Medulla oblongata (tissue), 1 donor: ENCODE measurements at regions not wholly inside any gene's neighbourhood (a gene's known extent, or its start where the extent isn't known, plus 50 kb on each side); places are given as distances from the start of the nearest gene placed in this dataset.
"Not testable (repeated sequence)": the region's sequence is repeated elsewhere in the genome, so short reads cannot be mapped to it uniquely, and the experiment has no call there.

ENCODE experiments used
- DNase-seq: peaks from one replicate; pipeline ENCODE4 v3.0.0-alpha.2; 2015; ENCODE audit errors: extremely low spot score

DNA sequence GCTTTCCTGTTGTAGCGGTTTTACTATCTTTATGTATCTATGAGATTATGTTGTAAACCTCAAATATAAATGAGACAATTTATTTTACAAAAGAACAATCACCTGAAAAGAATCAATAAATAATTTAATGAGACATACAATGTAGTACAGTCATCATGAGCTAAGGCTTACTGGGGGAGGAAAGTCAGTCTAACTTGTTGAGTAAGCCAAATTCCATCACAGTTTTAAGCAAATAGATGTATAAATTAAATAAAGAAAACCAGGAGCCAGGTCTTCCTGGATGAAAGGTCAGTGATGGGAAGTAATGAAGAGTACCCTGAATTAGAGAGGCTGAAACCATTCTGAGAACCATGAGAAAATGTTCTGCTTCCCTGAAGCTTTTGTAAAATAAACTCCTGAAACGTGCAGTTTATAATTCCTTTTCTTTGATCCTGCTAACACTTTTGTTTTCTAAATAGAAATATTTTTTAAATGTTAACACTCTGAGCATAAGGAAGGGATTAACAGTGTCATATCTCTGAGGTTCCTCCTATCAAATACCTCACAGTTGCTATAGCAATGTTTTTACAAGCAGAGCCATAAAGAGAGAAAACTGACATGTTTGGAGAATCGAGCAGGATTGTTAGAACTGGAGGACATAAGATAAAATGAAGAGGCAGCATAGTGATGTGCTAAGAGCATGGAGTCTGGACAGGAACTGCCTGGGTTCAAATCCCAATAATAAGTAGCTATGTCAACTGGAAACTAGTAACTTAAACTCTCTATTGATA lies 444.9 kb upstream of the FOXG1 start:
- DNase-seq = no peak

DNA sequence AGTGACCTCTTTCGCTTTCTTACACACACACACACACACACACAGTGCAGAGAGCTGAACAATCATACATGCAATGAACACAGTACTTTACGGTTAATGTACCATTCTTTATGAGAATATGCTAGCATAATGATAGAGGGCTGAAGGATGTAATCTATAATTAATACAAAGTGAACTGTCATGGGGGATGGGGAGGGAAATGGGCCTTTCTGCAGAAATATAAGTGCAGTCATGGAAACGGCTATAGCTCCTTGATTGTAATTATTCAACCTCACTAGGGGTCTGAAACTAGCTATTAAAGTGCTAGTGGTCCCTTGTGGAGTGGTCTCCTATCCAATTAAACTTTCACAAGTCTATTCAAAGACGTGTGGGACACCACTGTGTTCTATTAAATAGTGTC lies 443.2 kb upstream of the FOXG1 start:
- no peak for DNase-seq

DNA sequence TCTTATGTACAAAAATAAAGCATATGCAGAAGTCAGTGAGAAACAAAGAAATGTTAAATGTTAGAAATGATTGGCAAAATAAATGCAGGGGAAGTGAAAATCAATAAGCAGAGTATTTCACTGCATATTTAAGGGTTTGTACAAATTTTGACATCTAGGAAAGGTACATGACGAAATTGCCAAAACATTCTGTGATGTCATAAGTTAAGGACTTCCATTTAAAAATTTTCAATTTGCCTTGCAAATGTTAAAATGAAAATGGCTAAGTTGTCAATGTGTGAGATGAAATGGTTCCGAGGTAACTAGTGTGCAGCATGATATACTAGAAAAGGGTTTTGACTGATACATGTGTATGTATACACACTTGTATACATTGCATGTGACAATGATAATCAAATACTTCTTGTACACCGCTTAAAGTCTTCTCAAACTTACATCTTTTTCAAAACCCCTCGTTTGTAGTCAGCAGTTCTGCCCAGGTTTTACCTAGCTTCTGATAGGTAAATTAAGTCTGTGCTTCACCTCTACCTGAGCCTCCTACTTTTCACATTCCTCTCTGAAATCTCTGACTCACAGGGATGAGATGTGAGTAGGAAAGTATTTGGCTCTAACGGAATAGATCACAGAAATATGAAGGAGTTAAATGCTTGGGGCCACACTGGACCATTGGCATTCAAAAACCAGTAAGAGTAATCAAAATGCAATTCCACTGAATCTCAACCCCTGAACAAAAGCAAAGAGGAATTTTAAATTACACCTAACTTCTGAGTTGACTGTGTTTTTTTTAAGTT lies 442.4 kb upstream of the FOXG1 start:
- DNase-seq = no peak

DNA sequence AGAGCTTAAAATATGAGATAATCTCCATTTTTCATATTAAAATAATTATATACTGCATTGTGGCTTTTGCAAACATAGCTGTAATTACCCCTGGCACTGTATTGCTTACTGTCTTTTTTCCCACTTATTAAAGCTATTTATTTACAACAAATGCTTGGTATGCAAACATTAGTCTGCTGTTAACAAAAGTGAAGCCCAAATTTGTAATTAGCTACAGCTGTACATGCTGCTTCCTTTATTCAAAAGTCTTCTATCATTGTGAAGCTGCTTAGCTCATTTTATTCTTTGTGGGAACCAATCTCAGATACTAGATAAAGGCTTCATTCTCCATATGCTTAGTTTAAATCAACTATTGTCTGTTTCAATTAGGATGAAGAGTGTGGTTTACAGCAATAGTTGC lies 425.8 kb upstream of the FOXG1 start:
- no peak for DNase-seq

DNA sequence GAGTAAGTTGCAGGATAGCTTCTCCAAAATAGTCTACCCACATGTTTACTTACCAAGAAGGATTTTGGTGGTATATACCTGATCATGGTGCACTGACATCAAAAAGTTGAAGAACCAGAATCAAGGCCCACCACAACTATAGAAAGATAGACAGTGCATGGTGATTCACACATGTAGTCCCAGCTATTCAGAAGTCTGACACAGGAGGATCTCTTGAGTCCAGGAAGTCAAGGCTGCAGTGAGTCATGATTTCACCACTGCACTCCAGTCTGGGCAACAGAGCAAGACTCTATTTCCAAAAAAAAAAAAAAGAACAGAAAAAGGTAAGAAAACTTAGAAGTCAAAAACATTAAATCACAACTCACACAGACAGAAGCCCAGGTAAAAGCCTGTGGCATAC lies 422.2 kb upstream of the FOXG1 start:
- DNase-seq = no peak

DNA sequence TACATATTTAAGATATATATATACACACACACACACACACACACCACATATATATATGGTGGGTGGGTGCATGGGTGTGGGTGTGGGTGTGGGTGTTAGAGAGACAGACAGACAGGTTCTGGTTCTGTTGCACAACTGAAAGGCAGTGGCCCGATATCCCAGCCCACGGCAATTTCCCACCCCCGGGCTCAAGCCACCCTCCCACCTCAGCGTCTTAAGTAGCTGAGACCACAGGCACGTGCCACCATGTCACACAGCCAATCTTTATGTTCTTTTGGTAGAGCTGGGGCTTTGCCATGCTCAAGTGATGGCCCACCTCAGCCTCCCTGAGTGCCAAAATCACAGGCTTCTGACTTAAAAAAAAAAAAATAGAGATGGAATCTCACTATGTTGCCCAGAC lies 417.8 kb upstream of the FOXG1 start:
- DNase-seq = no peak

DNA sequence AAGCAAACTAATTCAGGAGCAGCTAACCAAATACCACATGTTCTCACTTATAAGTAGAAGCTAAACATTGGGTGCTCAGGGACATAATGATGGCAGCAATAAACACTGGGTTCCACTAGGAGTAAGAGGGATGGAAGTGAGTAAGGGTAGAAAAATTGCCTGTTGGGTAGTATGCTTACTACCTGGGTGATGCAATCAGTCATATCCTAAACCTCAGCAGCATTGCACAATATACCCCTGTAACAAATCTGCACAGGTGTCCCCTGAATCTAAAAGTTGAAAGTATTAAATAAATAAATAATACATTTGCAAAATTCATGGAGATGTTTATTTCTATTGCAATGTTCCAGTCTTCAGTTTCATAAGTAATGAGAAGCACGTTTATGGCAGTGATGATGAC lies 409.8 kb upstream of the FOXG1 start:
- no peak for DNase-seq

DNA sequence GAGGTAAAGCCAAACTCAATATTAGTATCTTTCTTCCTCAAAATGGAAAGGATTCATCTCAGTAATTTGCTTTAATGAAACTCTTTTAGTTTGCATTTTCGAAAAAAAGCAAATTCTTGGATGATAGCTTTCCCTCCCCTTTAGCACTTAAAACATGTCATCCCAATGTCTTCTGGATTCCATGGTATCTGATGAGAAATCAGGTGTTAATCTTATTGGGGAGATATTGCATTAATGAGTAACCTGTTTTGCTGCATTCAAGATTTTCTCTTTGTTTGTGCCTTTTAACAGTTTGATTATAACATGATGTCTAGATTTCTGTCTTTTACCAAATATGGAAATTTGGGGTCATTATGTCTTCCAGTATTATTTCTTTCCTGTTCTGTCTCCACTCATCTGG lies 405.1 kb upstream of the FOXG1 start:
- no peak for DNase-seq

DNA sequence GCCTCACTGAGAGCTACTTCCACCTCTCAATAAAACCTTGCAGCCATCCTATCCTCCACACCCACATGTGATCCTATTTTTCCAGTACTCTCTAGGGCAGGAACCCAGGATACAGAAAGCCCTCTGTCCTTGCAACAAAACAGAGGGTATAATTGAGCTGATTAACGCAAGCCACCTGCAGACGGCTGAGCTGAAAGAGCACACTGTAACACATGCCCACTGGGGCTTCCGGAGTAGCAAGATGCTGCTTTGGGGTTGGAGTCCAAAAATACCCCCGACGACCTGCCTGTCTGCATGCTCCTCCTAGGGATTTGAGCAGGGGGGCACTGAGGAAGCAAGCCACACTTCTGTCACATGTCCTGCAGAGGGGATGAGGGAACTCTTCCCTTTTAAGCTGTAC lies 401.1 kb upstream of the FOXG1 start:
- no peak for DNase-seq

DNA sequence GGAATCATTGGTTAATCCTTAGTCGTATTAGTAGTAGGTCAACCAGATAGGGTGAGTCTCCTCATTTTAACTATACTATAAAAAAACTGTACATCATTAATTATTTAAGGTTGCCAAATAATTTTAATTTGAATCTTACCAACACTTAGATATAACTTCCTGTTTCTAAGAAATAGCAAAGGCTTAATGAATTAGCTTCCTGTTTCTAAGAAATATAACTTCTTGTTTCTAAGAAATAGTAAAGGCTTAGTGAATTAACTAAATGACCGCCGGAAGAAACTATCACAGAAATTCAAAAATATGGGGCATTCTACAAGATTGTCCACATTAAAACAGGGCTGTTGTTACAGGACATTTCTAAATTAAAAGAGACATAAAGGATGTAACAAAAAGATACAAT lies 392.9 kb upstream of the FOXG1 start:
- DNase-seq = no peak

DNA sequence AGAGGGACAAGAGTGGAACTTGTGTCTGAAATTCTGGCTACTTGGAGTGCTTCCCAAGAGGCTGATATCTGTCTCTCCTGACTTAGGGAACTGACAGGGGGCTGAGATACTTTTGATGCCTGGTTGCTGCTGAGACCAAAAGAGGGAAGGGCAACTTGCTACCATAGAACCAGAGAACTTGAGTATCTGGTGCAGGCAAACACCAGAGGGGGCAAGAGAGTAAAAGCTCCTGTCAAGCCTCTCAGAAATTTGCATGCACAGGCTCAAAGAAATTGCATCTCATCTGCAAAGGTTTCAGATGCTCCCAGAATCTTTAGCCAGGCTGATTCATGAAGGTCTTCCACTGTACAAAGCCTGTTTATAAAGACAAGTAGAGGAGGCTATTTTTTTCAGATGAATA lies 391.3 kb upstream of the FOXG1 start:
- peak; percentile 17 for DNase-seq

DNA sequence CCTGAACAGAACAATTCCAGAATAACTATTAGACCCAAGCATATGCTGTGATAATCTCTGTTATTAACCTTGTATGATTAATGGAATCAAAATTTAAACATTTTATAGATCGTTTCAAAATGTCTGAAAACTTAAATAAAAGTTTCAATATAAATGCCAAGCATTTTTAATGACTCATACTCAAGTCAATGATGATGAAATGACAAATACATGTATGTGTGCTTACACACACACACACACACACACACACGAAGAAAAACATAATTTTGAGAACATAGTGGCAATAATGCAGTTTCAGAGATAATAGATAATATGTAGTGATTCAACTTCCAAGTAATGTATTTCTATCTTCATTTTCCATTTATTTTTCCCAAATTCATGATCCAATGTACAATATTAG lies 384.9 kb upstream of the FOXG1 start:
- no peak for DNase-seq

DNA sequence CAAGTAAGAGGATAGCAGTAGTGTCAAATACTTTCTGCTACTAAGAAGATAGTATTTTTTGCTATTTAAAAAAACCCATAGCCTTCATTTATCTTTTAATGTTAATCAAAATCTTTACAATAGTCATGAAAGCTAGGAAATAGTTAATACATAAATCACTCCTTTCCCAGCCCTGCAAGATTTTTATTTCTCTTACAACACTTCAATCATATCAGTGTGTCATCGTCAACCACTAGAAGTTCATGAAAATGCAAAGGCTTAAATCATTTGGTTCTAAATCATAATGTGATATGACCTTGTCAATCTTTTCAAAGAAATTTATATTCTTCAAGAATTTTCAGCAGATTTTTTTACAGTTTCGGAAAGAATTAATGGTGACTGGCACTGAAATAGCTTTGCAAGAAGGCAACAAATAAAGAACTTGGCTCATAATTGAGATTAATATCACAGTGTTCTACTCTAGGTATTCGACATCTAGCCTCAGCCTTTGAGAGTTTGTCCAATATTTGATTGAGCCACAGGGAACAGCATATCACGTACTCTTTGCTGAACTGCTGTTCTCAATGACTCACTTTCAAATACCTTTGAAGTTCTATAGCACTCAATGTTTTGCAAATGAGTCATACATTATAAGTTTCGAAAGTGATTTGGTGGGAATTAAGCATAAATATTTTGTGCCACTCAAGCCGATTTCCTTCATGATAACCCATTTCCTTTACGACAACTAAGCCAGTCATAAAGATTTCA lies 384.0 kb upstream of the FOXG1 start:
- no peak for DNase-seq

DNA sequence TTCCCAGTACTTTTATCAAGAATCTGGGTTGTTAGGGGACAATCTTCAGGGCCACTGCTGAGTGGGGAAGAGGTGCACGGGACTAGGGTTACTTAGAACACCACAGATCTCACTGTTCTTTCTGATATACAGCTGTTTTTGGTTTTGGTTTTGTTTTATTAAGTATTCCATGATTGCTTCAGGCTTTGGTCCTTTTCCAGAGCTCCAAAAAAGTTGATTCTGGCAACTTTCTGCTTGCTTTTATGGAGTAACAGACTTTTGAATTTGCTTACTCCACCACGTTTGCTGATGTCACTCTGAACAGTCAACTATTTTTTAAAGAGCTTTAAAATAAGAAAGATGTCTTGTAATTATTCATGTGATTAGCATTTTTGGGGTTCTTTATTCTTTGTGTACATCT lies 368.1 kb upstream of the FOXG1 start:
- DNase-seq = no peak

DNA sequence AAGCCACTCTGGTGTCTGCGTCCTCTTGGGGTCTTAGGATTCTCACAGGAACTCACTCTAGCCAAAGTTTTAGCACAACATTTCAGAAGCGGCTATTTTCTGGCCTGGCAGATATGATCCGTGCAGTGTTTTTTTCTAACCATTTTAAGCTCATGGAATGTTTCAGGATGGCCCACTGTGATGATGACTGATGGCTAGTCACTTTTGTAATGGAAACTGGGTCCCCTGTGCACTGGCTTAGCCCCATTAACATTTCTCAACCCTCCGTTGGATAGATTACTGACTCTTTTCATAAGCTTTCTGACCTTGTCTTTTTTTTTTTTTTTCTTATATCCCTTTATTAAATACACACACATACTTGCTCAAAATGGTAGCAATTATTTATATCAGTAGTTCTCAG lies 364.9 kb upstream of the FOXG1 start:
- not testable (repeated sequence) for DNase-seq

DNA sequence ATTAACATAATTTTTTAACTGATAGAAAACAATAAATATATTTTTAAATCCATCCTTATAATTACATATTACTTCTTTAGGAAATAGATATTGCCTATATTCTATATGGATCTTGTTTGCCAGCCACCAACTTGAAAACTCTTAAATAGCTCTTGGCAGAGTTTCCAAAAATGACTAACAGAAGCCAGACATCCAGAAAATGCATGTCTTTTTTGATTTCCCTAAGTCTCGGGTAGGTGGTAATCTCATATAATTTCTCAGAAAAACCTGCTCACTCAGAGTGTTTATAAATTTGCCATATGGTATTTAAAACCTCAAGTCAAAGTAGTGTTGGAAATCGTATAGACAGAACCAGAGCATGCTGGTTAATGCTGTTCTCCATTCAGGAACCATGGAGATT lies 360.4 kb upstream of the FOXG1 start:
- DNase-seq = no peak

DNA sequence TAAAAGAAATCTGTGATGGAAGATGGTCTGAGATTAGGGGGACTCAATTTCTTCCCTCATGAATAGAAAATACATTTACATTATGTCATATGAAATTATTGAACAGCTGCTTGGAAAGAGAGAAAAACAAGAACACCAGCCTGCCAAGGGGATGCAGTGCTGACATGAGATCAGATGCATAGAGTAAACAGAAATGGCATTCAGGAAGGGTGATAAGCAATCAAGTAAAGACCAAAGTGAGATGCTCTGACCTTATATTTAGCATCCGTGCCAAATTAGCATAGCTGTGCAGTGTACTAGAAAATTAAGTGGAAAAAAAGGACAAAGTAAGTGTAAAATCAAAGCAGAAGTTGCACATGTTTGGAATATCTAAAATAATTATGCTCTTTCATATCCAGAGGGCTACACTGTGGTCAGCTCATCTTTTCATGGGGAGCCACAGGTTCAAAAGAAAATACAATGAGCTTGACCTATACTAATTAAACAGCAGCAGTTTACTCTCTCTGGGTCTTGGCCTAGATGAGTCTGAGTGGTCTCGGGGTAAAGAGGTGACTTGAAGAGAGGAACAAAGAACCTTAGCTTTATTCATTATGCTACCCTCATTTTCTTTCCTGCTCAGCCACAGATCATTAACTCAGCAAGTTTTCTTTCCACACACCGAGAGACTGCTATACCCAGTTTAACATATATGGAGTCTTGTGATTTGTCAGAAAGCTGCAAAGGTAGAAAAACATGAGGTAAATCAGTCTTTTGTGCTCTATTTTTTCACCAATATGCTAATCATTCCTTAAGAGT lies 359.4 kb upstream of the FOXG1 start:
- DNase-seq = no peak

DNA sequence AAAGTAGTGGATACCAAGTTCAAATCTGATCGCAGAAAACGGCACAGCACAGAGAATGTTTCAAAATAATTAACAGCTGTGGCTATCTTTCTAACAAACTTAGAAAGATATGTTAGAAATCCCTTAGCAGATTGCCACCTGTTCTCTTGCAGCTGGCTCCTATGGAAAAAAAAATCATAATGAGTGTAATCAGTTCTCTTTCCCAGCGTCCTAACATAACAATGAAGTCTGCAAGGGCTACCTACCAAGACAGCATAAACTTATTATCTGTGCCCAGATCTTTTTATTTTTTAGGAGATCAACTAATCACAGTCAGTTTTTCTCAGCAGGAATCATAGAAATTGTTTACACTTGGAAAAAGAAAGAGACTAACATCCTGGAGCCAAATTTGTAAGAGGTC lies 358.6 kb upstream of the FOXG1 start:
- no peak for DNase-seq

DNA sequence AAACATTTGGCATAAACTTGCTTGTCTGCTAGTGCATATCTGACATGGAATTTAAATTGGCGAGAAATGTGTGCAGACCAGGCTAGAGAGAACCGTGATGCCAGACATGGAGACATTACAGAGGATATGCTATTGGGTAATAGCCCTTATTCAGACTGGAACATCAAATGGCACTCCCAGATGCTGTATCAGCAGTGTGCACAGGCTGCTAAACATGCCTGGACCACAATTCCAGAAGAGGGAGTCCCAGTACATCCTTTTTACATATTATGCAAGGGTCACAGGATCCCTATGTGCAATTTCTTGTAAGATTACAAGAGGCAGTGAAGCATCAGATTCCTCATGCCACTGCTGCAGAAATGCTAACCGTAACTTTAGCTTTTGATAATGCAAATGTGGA lies 354.5 kb upstream of the FOXG1 start:
- no peak for DNase-seq

DNA sequence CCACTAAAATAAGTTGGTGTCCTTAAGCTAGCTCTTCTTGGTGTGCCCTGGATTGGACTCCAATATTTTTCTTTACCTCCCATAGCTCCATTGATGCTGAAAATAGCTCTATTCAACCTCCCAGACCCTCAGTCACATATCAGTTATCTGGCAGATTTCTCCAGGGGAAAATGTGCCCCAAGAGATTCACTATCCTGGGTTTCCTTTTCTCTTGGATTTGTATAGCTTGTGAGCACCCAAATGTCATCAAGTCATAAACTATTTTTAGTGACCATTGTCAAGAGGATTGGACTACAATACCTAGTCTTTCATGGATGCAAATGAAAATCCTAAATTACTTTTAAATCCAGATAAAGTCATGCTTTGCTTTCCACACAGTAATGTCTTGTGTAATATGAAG lies 339.6 kb upstream of the FOXG1 start:
- no peak for DNase-seq

DNA sequence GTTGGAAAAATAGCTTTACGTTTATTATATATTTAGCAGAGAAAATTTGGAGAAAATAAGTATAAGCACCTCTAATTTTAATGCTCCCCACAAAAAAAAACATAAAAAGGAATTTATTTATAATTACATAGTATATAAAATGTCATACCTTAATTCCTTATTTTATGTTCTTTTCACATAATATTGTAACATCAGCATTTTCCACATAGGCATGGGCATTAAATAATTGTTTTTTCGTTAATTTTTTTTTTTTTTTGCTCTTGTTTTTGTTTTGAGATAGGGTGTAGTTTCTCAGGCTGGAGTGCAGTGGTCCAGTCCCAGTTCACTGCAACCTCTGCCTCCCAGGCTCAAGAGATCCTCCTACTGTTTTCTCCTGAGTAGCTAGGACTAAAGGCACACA lies 329.8 kb upstream of the FOXG1 start:
- DNase-seq = no peak

DNA sequence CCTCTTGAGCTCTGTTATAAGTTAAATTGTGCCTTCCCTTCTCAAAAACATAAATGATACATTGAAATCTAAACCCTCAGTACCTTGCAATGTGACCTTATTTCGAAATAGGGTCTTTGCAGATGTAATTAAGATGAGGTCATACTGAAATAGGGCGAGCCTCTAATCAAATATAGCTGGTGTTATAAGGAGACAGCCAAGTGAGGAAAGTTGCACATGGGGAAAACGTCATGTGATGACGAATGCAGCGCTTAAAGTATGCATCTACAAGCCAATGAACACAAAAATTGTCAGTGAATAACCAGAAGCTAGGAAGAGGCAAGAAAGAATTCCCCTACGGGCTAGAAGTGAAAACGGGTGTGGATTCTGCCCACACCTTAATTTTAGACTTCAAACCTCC lies 305.2 kb upstream of the FOXG1 start:
- DNase-seq = no peak
